ENCODE measurements at regions not wholly inside any gene's neighbourhood (a gene's known extent, or its start where the extent isn't known, plus 50 kb on each side); places are given as distances from the start of the nearest gene placed in this dataset.

- no peak for DNase-seq (ENCODE audit: extremely low spot score, unreplicated experiment)
- Mint-ChIP-seq H3K4me1 (ENCODE audit: unreplicated experiment) (peaks cover 13% of the 10 kb centered on the region), H3K27me3 (peaks cover 1% of the 10 kb centered on the region), H3K9me3 (no peaks in the 10 kb centered on the region), H3K36me3 (no peaks in the 10 kb centered on the region), H3K27ac (no peak overlapping the region), H3K4me3 (no peak overlapping the region)
- no peak for TF ChIP-seq CTCF (conservative IDR thresholded peaks at IDR 0.05)
Observed at GRCh38 chr9:88221105-88221504, 82.8 kb upstream of the SPATA31C2 start.

GRCh38 chr9:88220652-88221051 lies 82.4 kb upstream of the SPATA31C2 start:
- H3K27ac Mint-ChIP-seq: no peak overlapping the region
- H3K27me3 Mint-ChIP-seq: peaks cover 2% of the 10 kb centered on the region
- no peaks in the 10 kb centered on the region for H3K9me3 Mint-ChIP-seq
- no peak for TF ChIP-seq CTCF (conservative IDR thresholded peaks at IDR 0.05)
- H3K4me3 Mint-ChIP-seq: no peak overlapping the region
- no peaks in the 10 kb centered on the region for H3K36me3 Mint-ChIP-seq
- peaks cover 13% of the 10 kb centered on the region for H3K4me1 Mint-ChIP-seq (ENCODE audit: unreplicated experiment)
- no peak for DNase-seq (ENCODE audit: extremely low spot score, unreplicated experiment)

GRCh38 chr9:88219601-88220000 lies 81.3 kb upstream of the SPATA31C2 start:
- H3K27me3 Mint-ChIP-seq: peaks cover 2% of the 10 kb centered on the region
- H3K36me3 Mint-ChIP-seq: no peaks in the 10 kb centered on the region
- no peak overlapping the region for H3K27ac Mint-ChIP-seq

GRCh38 chr9:88218726-88219125 lies 80.5 kb upstream of the SPATA31C2 start:
- Mint-ChIP-seq H3K27ac (no peak overlapping the region), H3K4me3 (no peak overlapping the region), H3K4me1 (ENCODE audit: unreplicated experiment) (peaks cover 13% of the 10 kb centered on the region), H3K27me3 (peaks cover 2% of the 10 kb centered on the region), H3K9me3 (no peaks in the 10 kb centered on the region), H3K36me3 (no peaks in the 10 kb centered on the region)
- DNase-seq (ENCODE audit: extremely low spot score, unreplicated experiment): no peak
- TF ChIP-seq CTCF (conservative IDR thresholded peaks at IDR 0.05): no peak

More at GRCh38 chr9:88219601-88220000, 81.3 kb upstream of the SPATA31C2 start:
- peaks cover 13% of the 10 kb centered on the region for H3K4me1 Mint-ChIP-seq (ENCODE audit: unreplicated experiment)
- no peak for DNase-seq (ENCODE audit: extremely low spot score, unreplicated experiment)
- H3K9me3 Mint-ChIP-seq: no peaks in the 10 kb centered on the region
- no peak overlapping the region for H3K4me3 Mint-ChIP-seq
- TF ChIP-seq CTCF (conservative IDR thresholded peaks at IDR 0.05): no peak

GRCh38 chr9:88216126-88216995 lies 78.1 kb upstream of the SPATA31C2 start:
- H3K4me1 Mint-ChIP-seq (ENCODE audit: unreplicated experiment): peaks cover 11% of the 10 kb centered on the region
- H3K36me3 Mint-ChIP-seq: no peaks in the 10 kb centered on the region
- DNase-seq (ENCODE audit: extremely low spot score, unreplicated experiment): no peak
- H3K27ac Mint-ChIP-seq: no peak overlapping the region
- H3K27me3 Mint-ChIP-seq: peaks cover 2% of the 10 kb centered on the region
- no peak for TF ChIP-seq CTCF (conservative IDR thresholded peaks at IDR 0.05)
- no peaks in the 10 kb centered on the region for H3K9me3 Mint-ChIP-seq
- H3K4me3 Mint-ChIP-seq: no peak overlapping the region

All from type B pancreatic cell (in vitro differentiated cells).